ENCODE measurements at regions not wholly inside any gene's neighbourhood (a gene's known extent, or its start where the extent isn't known, plus 50 kb on each side); places are given as distances from the start of the nearest gene placed in this dataset.

DNA sequence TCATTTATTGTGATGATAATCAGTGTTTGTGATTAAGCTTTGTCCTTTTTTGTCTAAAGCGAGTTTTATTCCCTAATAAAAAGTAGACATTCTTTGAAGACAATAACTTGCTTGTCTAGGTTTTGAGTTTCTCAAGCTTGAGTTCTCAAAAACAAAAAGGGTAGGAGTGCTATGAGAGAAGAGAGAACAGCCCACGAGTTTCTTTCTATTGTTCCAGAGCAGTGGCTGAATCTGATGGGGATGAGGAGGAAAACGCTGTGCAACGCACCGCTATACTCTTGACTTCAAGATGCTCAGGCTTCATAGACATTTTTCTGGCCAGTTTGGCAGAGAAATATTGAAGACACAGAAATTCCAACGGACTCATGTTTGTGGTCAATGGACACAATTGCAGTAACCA lies 669.8 kb upstream of the B3GALT2 start:
- DNase-seq: no peak
- H3K36me3 Mint-ChIP-seq (ENCODE audit: unreplicated experiment): no peaks in the 10 kb centered on the region
- no peak for TF ChIP-seq CTCF (IDR thresholded peaks at IDR 0.05; ENCODE audit: partially characterized antibody, unreplicated experiment)
- no peaks in the 10 kb centered on the region for H3K4me1 Mint-ChIP-seq (ENCODE audit: low read depth, unreplicated experiment)
- H3K27me3 Mint-ChIP-seq (ENCODE audit: unreplicated experiment): peaks cover 4% of the 10 kb centered on the region
- H3K4me3 Mint-ChIP-seq (ENCODE audit: unreplicated experiment): no peak overlapping the region
- no peak overlapping the region for H3K27ac Mint-ChIP-seq (ENCODE audit: unreplicated experiment)
- H3K9me3 Mint-ChIP-seq (ENCODE audit: unreplicated experiment): no peaks in the 10 kb centered on the region

DNA sequence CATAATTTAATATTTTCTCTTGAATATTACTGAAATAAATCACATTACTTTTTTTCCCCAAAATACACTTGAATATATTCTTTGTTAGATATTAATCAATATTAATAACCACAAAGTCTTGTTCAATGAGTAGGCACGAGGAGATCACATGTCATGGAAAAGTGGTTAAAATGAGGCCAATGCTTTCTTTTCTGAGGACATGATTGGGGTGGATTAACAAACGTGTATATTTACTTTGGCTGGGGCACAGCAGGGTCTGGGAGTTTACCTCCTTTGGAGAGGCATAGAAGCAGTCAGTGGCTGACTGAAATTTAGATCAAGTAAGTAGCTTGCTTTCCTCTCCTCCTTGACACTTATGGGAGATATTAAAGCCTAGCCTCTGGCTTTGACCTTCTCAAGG lies 664.3 kb upstream of the B3GALT2 start:
- no peaks in the 10 kb centered on the region for H3K36me3 Mint-ChIP-seq (ENCODE audit: unreplicated experiment)
- peaks cover 4% of the 10 kb centered on the region for H3K27me3 Mint-ChIP-seq (ENCODE audit: unreplicated experiment)
- DNase-seq: no peak

GRCh38 chr1:193846876-193847604 lies 660.6 kb upstream of the B3GALT2 start:
- no peak for TF ChIP-seq CTCF (IDR thresholded peaks at IDR 0.05; ENCODE audit: partially characterized antibody, unreplicated experiment)
- Mint-ChIP-seq H3K27me3 (ENCODE audit: unreplicated experiment) (no peaks in the 10 kb centered on the region), H3K27ac (ENCODE audit: unreplicated experiment) (no peak overlapping the region), H3K4me1 (ENCODE audit: low read depth, unreplicated experiment) (no peaks in the 10 kb centered on the region), H3K36me3 (ENCODE audit: unreplicated experiment) (no peaks in the 10 kb centered on the region), H3K4me3 (ENCODE audit: unreplicated experiment) (no peak overlapping the region), H3K9me3 (ENCODE audit: unreplicated experiment) (no peaks in the 10 kb centered on the region)
- no peak for DNase-seq

More for the DNA sequence above, 664.3 kb upstream of the B3GALT2 start:
- no peaks in the 10 kb centered on the region for H3K9me3 Mint-ChIP-seq (ENCODE audit: unreplicated experiment)
- no peak for TF ChIP-seq CTCF (IDR thresholded peaks at IDR 0.05; ENCODE audit: partially characterized antibody, unreplicated experiment)
- H3K4me3 Mint-ChIP-seq (ENCODE audit: unreplicated experiment): no peak overlapping the region
- H3K27ac Mint-ChIP-seq (ENCODE audit: unreplicated experiment): no peak overlapping the region
- H3K4me1 Mint-ChIP-seq (ENCODE audit: low read depth, unreplicated experiment): no peaks in the 10 kb centered on the region

DNA sequence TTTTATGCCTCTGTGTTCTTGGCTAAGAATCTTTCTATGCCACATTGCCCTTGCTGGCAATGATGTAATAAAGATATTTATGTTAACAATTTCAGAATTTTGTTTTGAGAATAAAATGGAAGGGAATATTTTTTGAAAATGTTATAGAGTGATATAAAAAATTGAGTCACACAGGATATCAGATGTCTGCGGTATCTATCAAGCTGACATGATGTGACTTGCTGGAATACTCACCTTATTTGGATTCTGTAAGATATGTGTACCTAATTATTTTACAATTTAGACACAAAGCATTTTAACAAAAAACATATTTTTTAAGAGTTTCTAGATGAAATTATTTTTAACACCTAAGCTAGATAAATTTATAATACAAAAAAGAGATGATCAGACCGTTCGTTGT lies 660.0 kb upstream of the B3GALT2 start:
- no peaks in the 10 kb centered on the region for H3K36me3 Mint-ChIP-seq (ENCODE audit: unreplicated experiment)
- no peak overlapping the region for H3K4me3 Mint-ChIP-seq (ENCODE audit: unreplicated experiment)
- TF ChIP-seq CTCF (IDR thresholded peaks at IDR 0.05; ENCODE audit: partially characterized antibody, unreplicated experiment): no peak
- peaks cover 2% of the 10 kb centered on the region for H3K27me3 Mint-ChIP-seq (ENCODE audit: unreplicated experiment)
- DNase-seq: no peak
- no peaks in the 10 kb centered on the region for H3K4me1 Mint-ChIP-seq (ENCODE audit: low read depth, unreplicated experiment)
- H3K9me3 Mint-ChIP-seq (ENCODE audit: unreplicated experiment): no peaks in the 10 kb centered on the region
- no peak overlapping the region for H3K27ac Mint-ChIP-seq (ENCODE audit: unreplicated experiment)

DNA sequence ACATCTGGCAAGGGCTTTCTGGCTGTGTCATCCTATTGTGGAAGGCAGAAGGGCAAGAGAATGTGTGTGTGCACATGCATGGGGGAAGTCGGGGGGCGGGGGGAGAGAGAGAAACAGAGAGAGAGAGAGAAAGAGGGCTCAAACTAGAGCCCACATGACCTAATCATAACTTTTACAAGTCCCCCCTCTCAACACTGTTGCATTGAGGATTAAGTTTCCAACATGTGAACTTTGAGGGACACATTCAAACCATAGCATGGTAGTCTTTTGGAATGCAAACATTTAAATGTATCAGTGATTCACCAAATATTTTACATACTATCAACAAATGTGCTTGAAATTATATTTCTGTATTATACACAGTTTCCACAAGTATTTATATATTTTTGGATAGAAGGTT lies 655.4 kb upstream of the B3GALT2 start:
- no peaks in the 10 kb centered on the region for H3K36me3 Mint-ChIP-seq (ENCODE audit: unreplicated experiment)
- no peak overlapping the region for H3K4me3 Mint-ChIP-seq (ENCODE audit: unreplicated experiment)
- H3K4me1 Mint-ChIP-seq (ENCODE audit: low read depth, unreplicated experiment): no peaks in the 10 kb centered on the region
- no peak for TF ChIP-seq CTCF (IDR thresholded peaks at IDR 0.05; ENCODE audit: partially characterized antibody, unreplicated experiment)
- H3K27me3 Mint-ChIP-seq (ENCODE audit: unreplicated experiment): peaks cover 2% of the 10 kb centered on the region
- no peaks in the 10 kb centered on the region for H3K9me3 Mint-ChIP-seq (ENCODE audit: unreplicated experiment)
- no peak for DNase-seq
- no peak overlapping the region for H3K27ac Mint-ChIP-seq (ENCODE audit: unreplicated experiment)
